HepG2 (cell line): ENCODE measurements at regions not wholly inside any gene's neighbourhood (a gene's known extent, or its start where the extent isn't known, plus 50 kb on each side); places are given as distances from the start of the nearest gene placed in this dataset.

Source experiments
- ATAC-seq: fragments of 200-7000 bp; cut with Tn5 transposase; 3 replicates; pipeline ENCODE4 v1.9.1; 2020; ENCODE audit warnings: mild to moderate bottlenecking, moderate library complexity
- BruUV-seq: library from RNA; stranded (reverse); fragments of 400-500 nt; replicated peaks from 2 replicates; lab custom pipeline; 2021; lab: Mats Ljungman, UMichigan
- CTCF ChIA-PET: fragments of 300-600 bp; formaldehyde crosslinking; extraction: SDS; loops from one replicate; lab custom pipeline; 2021; ENCODE audit warnings: low total read pairs, inconsistent platforms, low intra/inter-chr PET ratio; lab: Yijun Ruan, JAX
- POLR2A ChIA-PET: fragments of 350-600 bp; sonication (Branson Sonifier 250); formaldehyde crosslinking; loops from one replicate; lab custom pipeline; 2020; ENCODE audit warnings: antibody characterized with exemption, inconsistent platforms; lab: Yijun Ruan, JAX
- DNase-seq: peaks from one replicate; pipeline ENCODE4 v3.0.0-alpha.2; 2015; ENCODE audit warnings: low spot score
- FAIRE-seq: peaks from 3 replicates; lab custom pipeline; 2011; peaks lifted over from hg19 to GRCh38; lab: Jason Lieb, UNC
- H2AFZ ChIP-seq: one replicate; pipeline ENCODE4 v1.6.1; 2011; ENCODE audit warnings: low read length, inconsistent platforms
- H3K27ac ChIP-seq: fragments of 300-600 bp; 3 replicates; pipeline ENCODE4 v1.8.0; 2011; ENCODE audit warnings: mixed run types, mild to moderate bottlenecking, mixed read lengths, low read length, inconsistent platforms; ENCODE audit not compliant: insufficient read depth; ENCODE audit errors: extremely low read length
- H3K27me3 ChIP-seq, 2 experiments: fragments of 200-600 bp in 1 of 2; 2 replicates in 1 of 2; 3 replicates in 1 of 2; pipeline versions ENCODE4 v1.6.0 to v1.8.0; 2011; ENCODE audit warnings: low read length in 2 of 2, mild to moderate bottlenecking in 2 of 2, moderate library complexity in 2 of 2, inconsistent platforms in 1 of 2; ENCODE audit not compliant: insufficient read depth in 2 of 2, control insufficient read depth in 1 of 2
- H3K36me3 ChIP-seq, 2 experiments: fragments of 200-600 bp in 1 of 2; replicated peaks in 1 of 2; 2 replicates in 1 of 2; 3 replicates in 1 of 2; pipeline versions ENCODE4 v1.5.1 to v1.8.0; 2011; ENCODE audit warnings: low read length in 2 of 2, inconsistent platforms in 1 of 2; ENCODE audit not compliant: insufficient read depth in 2 of 2, control insufficient read depth in 1 of 2
- H3K4me1 ChIP-seq: 2 replicates; pipeline ENCODE4 v1.5.1; 2012; ENCODE audit warnings: low read length, inconsistent platforms; ENCODE audit not compliant: insufficient read depth
- H3K4me2 ChIP-seq: 2 replicates; pipeline ENCODE4 v1.6.0; 2011; ENCODE audit warnings: low read depth, low read length, inconsistent platforms
- H3K4me3 ChIP-seq, 3 experiments: fragments of 200-600 bp in 1 of 3; sonication (generic), shearing (Covaris generic) in 1 of 3; replicated peaks in 1 of 3; 2 replicates each; pipeline ENCODE4 v1.5.1; 2011 to 2016; ENCODE audit warnings: low read length in 3 of 3, inconsistent platforms in 2 of 3, low read depth in 2 of 3, mild to moderate bottlenecking in 2 of 3, control low read depth in 1 of 3, mixed read lengths in 1 of 3; ENCODE audit not compliant: insufficient read depth in 1 of 3
- H3K79me2 ChIP-seq: one replicate; pipeline ENCODE4 v1.6.1; 2011; ENCODE audit warnings: low read length, inconsistent platforms; ENCODE audit not compliant: insufficient read depth
- H3K9ac ChIP-seq: 2 replicates; pipeline ENCODE4 v1.6.0; 2011; ENCODE audit warnings: mild to moderate bottlenecking, low read depth, low read length, inconsistent platforms; ENCODE audit not compliant: insufficient read depth
- H3K9me3 ChIP-seq: 2 replicates; pipeline ENCODE4 v1.5.1; 2012; ENCODE audit warnings: mild to moderate bottlenecking, low read length
- H4K20me1 ChIP-seq: 2 replicates; pipeline ENCODE4 v1.6.0; 2011; ENCODE audit warnings: inconsistent platforms, mild to moderate bottlenecking, low read length, moderate library complexity; ENCODE audit not compliant: insufficient read depth
- DDIT3 ChIP-seq: sonication (generic); formaldehyde crosslinking; IDR thresholded peaks from 2 replicates; pipeline ENCODE4 v1.4.0; 2020; ENCODE audit warnings: mild to moderate bottlenecking, missing genetic modification reagents
- GFI1 ChIP-seq: sonication (generic); formaldehyde crosslinking; IDR thresholded peaks from 2 replicates; pipeline ENCODE4 v1.5.0; 2020; ENCODE audit warnings: missing genetic modification reagents, mild to moderate bottlenecking, borderline replicate concordance
- HINFP ChIP-seq: sonication (generic); formaldehyde crosslinking; IDR thresholded peaks from 2 replicates; pipeline ENCODE4 v1.4.0; 2020; ENCODE audit warnings: low read depth, mild to moderate bottlenecking, missing genetic modification reagents
- LRRFIP1 ChIP-seq: sonication (generic); formaldehyde crosslinking; conservative IDR thresholded peaks from 2 replicates; pipeline ENCODE4 v1.4.0; 2020; ENCODE audit warnings: missing genetic modification reagents
- PHF5A ChIP-seq: IDR thresholded peaks from one replicate; pipeline ENCODE4 v1.6.1; 2018; ENCODE audit warnings: low read depth, missing genetic modification reagents; ENCODE audit not compliant: unreplicated experiment
- PITX1 ChIP-seq: sonication (generic); formaldehyde crosslinking; IDR thresholded peaks from 2 replicates; pipeline ENCODE4 v1.5.1; 2020; ENCODE audit warnings: mild to moderate bottlenecking, missing genetic modification reagents
- RBFOX2 ChIP-seq: fragments of 200-400 bp; formaldehyde crosslinking; IDR thresholded peaks from 2 replicates; pipeline ENCODE4 v1.6.1; 2017; ENCODE audit warnings: low read depth, mild to moderate bottlenecking, low read length
- RFX5 ChIP-seq: IDR thresholded peaks from 2 replicates; pipeline ENCODE4 v1.6.1; 2011; ENCODE audit warnings: low read depth, low read length, improper control_type of control experiment
- SNAPC5 ChIP-seq: sonication (generic); formaldehyde crosslinking; IDR thresholded peaks from 2 replicates; pipeline ENCODE4 v1.8.1; 2023; ENCODE audit warnings: mild to moderate bottlenecking, missing genetic modification reagents, borderline replicate concordance
- TEF ChIP-seq: sonication (generic); formaldehyde crosslinking; IDR thresholded peaks from 2 replicates; pipeline ENCODE4 v1.5.0; 2020; ENCODE audit warnings: missing genetic modification reagents
- TIGD3 ChIP-seq: sonication (generic); formaldehyde crosslinking; IDR thresholded peaks from 2 replicates; pipeline ENCODE4 v1.5.1; 2020; ENCODE audit warnings: mild to moderate bottlenecking, missing genetic modification reagents, borderline replicate concordance
- ZNF296 ChIP-seq: sonication (generic); formaldehyde crosslinking; conservative IDR thresholded peaks from 2 replicates; pipeline ENCODE4 v1.5.0; 2020; ENCODE audit warnings: mild to moderate bottlenecking, missing genetic modification reagents
- ZNF550 ChIP-seq: sonication (generic); formaldehyde crosslinking; IDR thresholded peaks from 2 replicates; pipeline ENCODE4 v1.4.0; 2020; ENCODE audit warnings: mild to moderate bottlenecking, missing genetic modification reagents, borderline replicate concordance
- ZNF563 ChIP-seq: sonication (generic); formaldehyde crosslinking; IDR thresholded peaks from 2 replicates; pipeline ENCODE4 v1.8.0; 2022; ENCODE audit warnings: mild to moderate bottlenecking, moderate library complexity, missing genetic modification reagents
- ZNF567 ChIP-seq: sonication (generic); formaldehyde crosslinking; IDR thresholded peaks from 2 replicates; pipeline ENCODE4 v1.8.1; 2023; ENCODE audit warnings: mild to moderate bottlenecking, missing genetic modification reagents, borderline replicate concordance
- ZNF569 ChIP-seq: sonication (generic); formaldehyde crosslinking; IDR thresholded peaks from 2 replicates; pipeline ENCODE4 v1.5.0; 2020; ENCODE audit warnings: mild to moderate bottlenecking, missing genetic modification reagents, moderate library complexity, borderline replicate concordance
- ZNF841 ChIP-seq: sonication (generic); formaldehyde crosslinking; IDR thresholded peaks from 2 replicates; pipeline ENCODE4 v1.8.1; 2023; ENCODE audit warnings: missing genetic modification reagents, borderline replicate concordance
- WGBS: methylation state at CpG from one replicate; pipeline ENCODE4 v1.1.6; 2017; ENCODE audit warnings: low lambda C conversion rate; 5-methylcytosine and 5-hydroxymethylcytosine counted together
- in situ Hi-C: cut with HindIII; loops from 2 replicates; pipeline ENCODE4 v1.10.0; 2017; ENCODE audit warnings: low pct_unique_long_range_greater_than_20kb; ENCODE audit not compliant: extremely low pct_ligation_motif_present
- intact Hi-C: fragments of 100-400 bp; cut with micrococcal nuclease; formaldehyde crosslinking; loops from one replicate; pipeline ENCODE4 v1.10.0; 2022; ENCODE audit not compliant: unreplicated experiment

GRCh38 chr6:156585859-156586258 is 191.3 kb upstream of the ARID1B start:
- Histone ChIP-seq H3K4me1 (no peaks in the 10 kb centered on the region), H3K36me3 (no peaks in the 10 kb centered on the region), H4K20me1 (no peaks in the 10 kb centered on the region), H3K9ac (no peak overlapping the region), H3K27me3 (0 out of 5 replicates have a peak, but pooled peaks cover 0 to 5% of the 10 kb centered on the region in 2 experiments), H3K27ac (no peak overlapping the region), H3K4me2 (no peak overlapping the region), H3K4me3 (no peak overlapping the region), H3K79me2 (no peaks in the 10 kb centered on the region), H3K9me3 (no peaks in the 10 kb centered on the region), H2AFZ (no peak overlapping the region)
- no peak for DNase-seq
- no peak for ATAC-seq
- intact Hi-C loops (no loop called here), in situ Hi-C loops (no loop called here)
- BruUV-seq: no TSS peak
- CTCF ChIA-PET: no interaction called here
- POLR2A ChIA-PET: no interaction called here
- WGBS: 16% methylated on average over 3 of the region's 3 CpGs
- FAIRE-seq: no peak
- TF ChIP-seq LRRFIP1 (CRISPR knock-in tag): no peak
- no peak for TF ChIP-seq HINFP (CRISPR knock-in tag)
- no peak for TF ChIP-seq ZNF550 (CRISPR knock-in tag)
- TF ChIP-seq RFX5: no peak
- TF ChIP-seq TEF (CRISPR knock-in tag): no peak
- TF ChIP-seq RBFOX2: no peak
- TF ChIP-seq TIGD3 (CRISPR knock-in tag): no peak
- no peak for TF ChIP-seq ZNF563 (CRISPR knock-in tag)
- TF ChIP-seq PITX1: no peak
- no peak for TF ChIP-seq SNAPC5 (CRISPR knock-in tag)
- TF ChIP-seq DDIT3 (CRISPR knock-in tag): no peak
- TF ChIP-seq ZNF569 (CRISPR knock-in tag): no peak
- TF ChIP-seq PHF5A (CRISPR knock-in tag): no peak
- no peak for TF ChIP-seq ZNF841 (CRISPR knock-in tag)
- no peak for TF ChIP-seq ZNF567 (CRISPR knock-in tag)
- no peak for TF ChIP-seq GFI1 (CRISPR knock-in tag)
- no peak for TF ChIP-seq ZNF296 (CRISPR knock-in tag)
